ENCODE measurements at regions not wholly inside any gene's neighbourhood (a gene's known extent, or its start where the extent isn't known, plus 50 kb on each side); places are given as distances from the start of the nearest gene placed in this dataset.
"Not testable (repeated sequence)": the region's sequence is repeated elsewhere in the genome, so short reads cannot be mapped to it uniquely, and the experiment has no call there.

DNA sequence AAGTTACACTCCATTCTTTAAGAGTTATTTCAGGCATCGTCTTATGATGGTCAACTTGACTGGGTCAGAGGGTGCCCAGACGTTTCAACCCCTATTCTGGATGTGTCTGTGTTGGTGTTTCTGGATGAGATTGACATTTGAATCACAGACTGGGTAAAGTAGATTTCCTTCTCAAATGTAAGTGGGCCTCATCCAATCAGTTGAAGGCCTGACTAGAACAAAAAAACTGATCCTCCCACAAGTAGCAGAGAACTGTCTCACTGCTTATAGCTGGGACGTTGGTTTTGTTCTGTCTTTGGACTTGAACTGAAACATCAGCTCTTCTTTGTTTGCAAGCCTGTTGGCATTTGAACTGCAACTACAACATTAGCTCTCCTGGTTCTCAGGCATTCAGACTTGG lies 76.3 kb upstream of the LYZL1 start:
- no peak for DNase-seq

DNA sequence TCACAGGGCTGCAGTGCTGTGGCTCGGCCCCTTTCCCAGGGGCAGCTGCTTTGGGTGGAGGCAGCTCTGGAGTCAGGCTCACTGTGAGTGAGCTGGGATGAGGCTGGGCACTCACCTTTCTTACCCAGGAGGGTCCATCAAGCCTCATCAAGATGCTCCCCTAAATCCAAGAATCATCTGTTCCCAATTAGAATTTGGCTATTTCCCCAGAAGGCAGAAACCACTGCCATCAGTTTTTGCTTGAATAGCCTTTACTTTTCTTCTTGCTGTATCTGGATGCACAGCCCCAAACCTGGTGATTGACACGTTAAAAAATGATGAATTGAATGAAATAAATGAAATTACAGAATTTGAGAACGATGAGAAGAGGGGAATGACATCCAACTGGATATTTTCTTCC lies 74.3 kb upstream of the LYZL1 start:
- no peak for DNase-seq

DNA sequence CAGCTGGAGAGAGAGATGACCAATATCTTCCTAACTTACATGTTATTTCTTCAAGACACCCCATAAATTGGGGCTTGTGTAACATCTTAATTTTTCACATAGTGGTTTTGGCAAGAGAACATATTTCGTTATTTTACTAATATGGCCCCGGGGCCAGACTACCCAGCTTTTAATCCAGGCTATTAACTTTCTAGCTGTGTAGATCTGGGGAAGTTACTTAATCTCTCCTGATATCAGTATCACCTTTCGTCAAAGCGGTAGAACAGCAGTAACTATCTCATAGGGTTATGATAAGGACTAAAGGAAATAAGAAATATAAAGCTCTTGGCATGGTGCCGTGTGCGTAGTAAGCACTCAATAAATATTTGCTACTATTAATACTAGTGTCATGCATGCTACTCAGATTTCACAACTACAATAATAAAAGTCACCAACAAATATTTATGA lies 71.6 kb upstream of the LYZL1 start:
- no peak for DNase-seq

DNA sequence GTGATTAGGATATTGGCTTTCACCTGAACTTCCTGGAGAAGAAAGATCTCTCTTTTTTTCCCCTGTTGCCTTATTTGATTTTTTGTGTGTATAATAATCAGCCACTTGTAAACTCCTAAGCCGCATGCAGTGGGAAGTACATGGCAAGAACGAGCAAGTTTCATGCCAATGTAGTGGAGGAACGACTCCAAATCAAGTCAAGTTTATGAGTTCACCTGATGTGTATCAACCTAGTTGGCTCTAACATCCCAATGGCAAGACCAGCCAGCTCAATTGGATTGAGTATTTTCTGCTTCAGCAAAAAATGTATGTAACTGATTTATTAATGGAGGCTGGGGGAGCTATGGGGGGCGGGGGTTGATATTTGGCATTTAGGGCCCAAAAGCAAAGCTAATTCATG lies 65.5 kb upstream of the LYZL1 start:
- DNase-seq: no peak

DNA sequence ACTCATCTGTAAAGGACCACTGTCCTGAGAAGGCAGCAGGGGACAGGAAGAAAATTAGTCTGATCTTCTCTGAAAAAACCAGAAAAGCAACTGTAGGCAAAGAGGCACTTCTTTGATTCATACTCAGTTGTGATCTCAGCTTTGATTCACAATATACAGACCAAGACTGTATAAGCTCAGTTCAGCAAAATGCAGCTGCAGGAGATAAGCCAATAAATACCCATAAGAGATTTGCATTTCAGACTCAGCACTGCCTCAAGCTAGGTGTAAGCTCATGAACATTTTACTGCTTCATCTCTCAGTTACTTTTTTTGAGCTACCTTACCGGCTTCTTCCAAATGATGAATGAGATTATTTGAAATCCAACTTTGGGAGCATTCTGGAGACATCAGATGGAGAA lies 64.2 kb upstream of the LYZL1 start:
- DNase-seq: no peak

DNA sequence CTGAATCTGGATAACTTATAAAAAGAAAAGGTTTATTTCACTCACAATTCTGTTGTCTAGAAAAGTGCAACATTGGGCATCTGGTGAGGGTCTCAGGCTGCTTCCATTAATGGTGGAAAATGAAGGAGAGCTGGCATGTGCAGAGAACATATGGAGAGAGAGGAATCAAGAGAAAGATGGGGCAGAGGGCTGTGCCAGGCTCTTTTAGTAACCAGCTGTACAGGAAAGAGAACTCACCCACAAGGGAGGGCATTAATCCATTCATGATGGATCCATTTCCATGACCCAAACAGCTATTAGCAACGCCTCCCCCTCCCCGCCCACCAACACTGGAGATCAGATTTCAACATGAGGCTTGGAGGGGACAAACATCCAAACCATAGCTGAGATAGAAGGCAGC lies 61.7 kb upstream of the LYZL1 start:
- no peak for DNase-seq

DNA sequence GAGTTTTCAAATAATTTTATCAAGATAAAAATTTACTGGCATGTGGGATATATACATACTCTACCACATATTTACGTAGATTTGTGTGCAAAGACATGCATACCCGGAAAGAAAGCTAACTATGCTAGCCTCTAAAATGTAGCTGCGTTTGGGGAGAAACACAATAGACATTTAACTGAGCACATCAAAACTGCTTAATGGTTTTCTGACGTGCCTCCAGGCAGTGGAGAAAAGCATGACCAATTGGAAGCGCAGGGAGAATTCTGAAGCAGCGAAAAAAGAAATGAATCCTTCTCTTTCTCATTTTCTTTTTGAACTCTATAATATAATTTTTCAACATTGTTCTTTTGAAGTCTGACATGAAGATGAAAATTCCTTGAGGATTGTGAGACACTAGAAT lies 60.3 kb upstream of the LYZL1 start:
- DNase-seq: no peak

DNA sequence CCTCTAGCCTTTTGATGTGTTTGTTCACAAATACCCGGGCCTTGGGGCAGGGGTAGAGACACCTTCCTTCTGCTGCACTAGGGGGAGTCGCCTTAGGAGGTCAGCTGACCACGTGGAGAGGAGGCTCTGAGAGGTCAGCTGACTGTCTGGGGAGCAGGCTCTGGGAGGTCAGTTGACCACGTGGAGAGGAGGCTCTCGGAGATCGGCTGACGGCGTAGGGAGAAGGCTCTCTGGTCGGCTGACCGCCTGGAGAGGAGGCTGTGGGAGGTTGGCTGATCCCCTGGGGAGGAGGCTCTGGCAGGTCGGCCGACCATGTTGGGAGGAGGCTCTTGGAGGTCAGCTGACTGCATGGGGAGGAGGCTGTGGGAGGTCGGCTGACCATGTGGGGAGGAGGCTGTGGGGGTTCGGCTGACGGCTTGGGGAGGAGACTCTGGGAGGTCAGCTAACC lies 59.6 kb upstream of the LYZL1 start:
- DNase-seq: no peak

DNA sequence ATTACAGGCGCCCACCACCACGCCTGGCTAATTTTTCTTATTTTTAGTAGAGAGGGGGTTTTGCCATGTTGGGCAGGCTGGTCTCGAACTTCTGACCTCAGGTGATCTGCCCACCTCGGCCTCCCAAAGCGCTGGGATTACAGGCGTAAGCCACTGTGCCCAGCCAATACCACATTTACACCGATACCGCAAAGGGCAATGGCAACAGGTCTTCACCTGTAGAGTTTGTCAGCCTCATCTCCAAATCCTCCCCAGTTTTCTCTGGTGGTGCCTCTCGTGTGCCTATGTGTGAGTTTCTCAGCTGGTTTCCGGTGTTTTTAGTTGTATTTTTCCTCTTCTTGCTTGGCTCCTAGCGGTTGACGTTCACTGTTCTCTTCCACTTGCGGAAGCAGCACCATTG lies 52.0 kb upstream of the LYZL1 start:
- DNase-seq: not testable (repeated sequence)

DNA sequence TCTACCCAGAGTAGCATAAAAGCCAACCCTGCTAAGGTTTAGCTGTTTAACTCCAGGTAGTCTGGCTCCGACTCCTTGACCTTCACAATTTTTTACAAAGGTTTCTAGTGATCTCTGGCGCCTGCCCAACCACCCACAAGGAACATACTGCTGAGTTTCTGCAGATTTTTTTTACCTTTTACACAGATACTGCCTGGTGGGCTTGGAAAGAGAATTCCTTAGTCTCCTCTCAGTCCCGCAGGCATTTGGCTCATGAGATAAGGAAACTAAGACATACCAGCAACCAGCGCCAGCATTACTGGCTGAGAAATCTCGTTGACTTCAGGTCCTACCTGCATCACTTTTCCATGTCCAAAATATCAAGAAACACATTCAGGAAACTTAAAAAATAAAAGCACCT lies 51.1 kb upstream of the LYZL1 start:
- DNase-seq: no peak

DNA sequence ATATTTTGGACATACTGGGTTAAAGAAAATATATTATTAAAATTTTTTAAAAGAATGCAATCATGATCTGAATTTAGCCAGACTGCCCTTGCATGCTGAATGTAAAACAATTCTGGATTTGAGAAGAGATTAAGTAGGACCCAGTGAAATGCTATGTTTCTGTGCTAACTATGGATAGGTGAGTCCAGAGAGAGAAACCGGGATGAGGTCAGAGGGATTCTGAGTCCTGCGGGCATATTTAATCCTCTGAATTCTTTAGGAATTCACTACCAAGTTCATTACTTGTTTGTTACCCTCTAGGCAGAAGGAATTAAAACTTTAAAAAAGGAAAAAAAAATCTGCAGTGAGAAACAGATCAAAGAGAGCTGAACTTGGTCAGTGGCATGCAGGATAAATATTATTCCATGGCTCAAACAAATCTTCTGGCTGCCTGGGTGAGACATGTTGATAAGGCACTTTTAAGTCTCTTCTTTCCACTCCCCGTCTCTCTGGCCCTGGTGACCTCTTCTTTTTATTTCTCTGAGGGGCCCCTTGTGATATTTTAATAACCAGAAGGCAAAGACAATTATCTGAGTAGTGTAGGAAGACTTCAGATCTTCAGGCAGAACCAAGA lies 50.2 kb upstream of the LYZL1 start:
- DNase-seq: no peak

Data from left kidney (tissue), 1 donor.